ENCODE measurements at regions not wholly inside any gene's neighbourhood (a gene's known extent, or its start where the extent isn't known, plus 50 kb on each side); places are given as distances from the start of the nearest gene placed in this dataset.

- DNase-seq (ENCODE audit: low spot score) (no peak), ATAC-seq (ENCODE audit: low FRiP score) (no peak)
- TF ChIP-seq CTCF (IDR thresholded peaks at IDR 0.05) = no peak
Measured at GRCh38 chr17:79324194-79324593, 249.6 kb downstream of the ENGASE start.

- no peak for ATAC-seq (ENCODE audit: low FRiP score)
- TF ChIP-seq CTCF (IDR thresholded peaks at IDR 0.05) = no peak
- DNase-seq (ENCODE audit: low spot score) = no peak
Measured at GRCh38 chr17:79323566-79323965, 248.9 kb downstream of the ENGASE start.

GRCh38 chr17:79322211-79323123 lies 247.8 kb downstream of the ENGASE start:
- DNase-seq (ENCODE audit: low spot score) (no peak), ATAC-seq (ENCODE audit: low FRiP score) (no peak)
- no peak for TF ChIP-seq CTCF (IDR thresholded peaks at IDR 0.05)

- ATAC-seq (ENCODE audit: low FRiP score) = no peak
- TF ChIP-seq CTCF (IDR thresholded peaks at IDR 0.05) = no peak
- DNase-seq (ENCODE audit: low spot score) = no peak
Measured at GRCh38 chr17:79320331-79320730, 245.7 kb downstream of the ENGASE start.

- TF ChIP-seq CTCF (IDR thresholded peaks at IDR 0.05) = no peak
- DNase-seq (ENCODE audit: low spot score) = no peak
Measured at GRCh38 chr17:79317916-79318315, 243.3 kb downstream of the ENGASE start.

GRCh38 chr17:79316805-79317204 lies 242.2 kb downstream of the ENGASE start:
- ATAC-seq (ENCODE audit: low FRiP score) = no peak
- TF ChIP-seq CTCF (IDR thresholded peaks at IDR 0.05) = no peak
- no peak for DNase-seq (ENCODE audit: low spot score)

More at GRCh38 chr17:79317916-79318315, 243.3 kb downstream of the ENGASE start:
- no peak for ATAC-seq (ENCODE audit: low FRiP score)
